Upper lobe of right lung (tissue), 1 donor: ENCODE measurements at regions not wholly inside any gene's neighbourhood (a gene's known extent, or its start where the extent isn't known, plus 50 kb on each side); places are given as distances from the start of the nearest gene placed in this dataset.
A peak's percentile ranks its signal among the peaks of the same experiment; 100 is the strongest.

Experiments used
- ATAC-seq: fragments of 200-7000 bp; cut with Tn5 transposase; one replicate; pipeline ENCODE4 v1.9.1; 2020; ENCODE audit warnings: mild to moderate bottlenecking, moderate library complexity
- DNase-seq: peaks from one replicate; pipeline ENCODE4 v3.0.0-alpha.2; 2020
- H3K27ac ChIP-seq: fragments of 200-600 bp; one replicate; pipeline ENCODE4 v1.8.0; 2022
- H3K27me3 ChIP-seq: fragments of 200-600 bp; one replicate; pipeline ENCODE4 v1.8.0; 2022; ENCODE audit warnings: mild to moderate bottlenecking
- H3K36me3 ChIP-seq: fragments of 200-600 bp; one replicate; pipeline ENCODE4 v1.8.0; 2022
- H3K4me1 ChIP-seq: fragments of 200-600 bp; one replicate; pipeline ENCODE4 v1.8.0; 2022
- H3K4me3 ChIP-seq: fragments of 200-600 bp; one replicate; pipeline ENCODE4 v1.8.0; 2022; ENCODE audit warnings: mild to moderate bottlenecking
- H3K9me3 ChIP-seq: fragments of 200-600 bp; one replicate; pipeline ENCODE4 v1.8.0; 2022
- CTCF ChIP-seq: fragments of 200-600 bp; IDR thresholded peaks from one replicate; pipeline ENCODE4 v1.8.0; 2022; ENCODE audit warnings: antibody characterized with exemption
- intact Hi-C: fragments of 100-400 bp; cut with DNase I; formaldehyde crosslinking; loops from one replicate; pipeline ENCODE4 v1.11.0; 2022
- donor health status: DM: no; HTN: yes; CAD: no; lungs with severe emphysema.

DNA sequence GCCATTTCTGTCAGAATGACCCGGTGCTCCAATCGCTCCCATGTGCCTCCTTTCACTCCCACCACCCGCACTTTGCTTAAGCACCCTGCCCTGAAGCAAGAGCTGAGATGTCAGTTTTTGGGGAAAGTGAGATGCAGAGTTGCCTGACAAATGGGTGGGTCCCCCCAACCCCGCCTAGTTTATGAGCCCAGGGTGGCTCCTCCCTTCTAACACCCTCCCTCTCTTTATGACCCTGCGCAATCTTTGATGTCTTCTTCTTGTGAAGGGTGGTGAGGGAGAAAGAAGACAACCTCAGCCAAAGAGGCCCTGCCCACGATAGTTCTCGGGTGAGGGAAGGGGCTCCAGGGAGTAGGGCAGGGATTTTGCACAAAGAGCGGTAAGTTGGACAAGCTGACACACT, 89.5 kb upstream of the HOXC13 start:
- DNase-seq: no peak
- intact Hi-C loops: no loop called here
- Histone ChIP-seq H3K36me3 (no peaks in the 10 kb centered on the region), H3K4me1 (no peaks in the 10 kb centered on the region), H3K27me3 (peaks cover 15% of the 10 kb centered on the region), H3K27ac (no peak overlapping the region), H3K4me3 (no peak overlapping the region), H3K9me3 (no peaks in the 10 kb centered on the region)
- no peak for TF ChIP-seq CTCF
- ATAC-seq: no peak

DNA sequence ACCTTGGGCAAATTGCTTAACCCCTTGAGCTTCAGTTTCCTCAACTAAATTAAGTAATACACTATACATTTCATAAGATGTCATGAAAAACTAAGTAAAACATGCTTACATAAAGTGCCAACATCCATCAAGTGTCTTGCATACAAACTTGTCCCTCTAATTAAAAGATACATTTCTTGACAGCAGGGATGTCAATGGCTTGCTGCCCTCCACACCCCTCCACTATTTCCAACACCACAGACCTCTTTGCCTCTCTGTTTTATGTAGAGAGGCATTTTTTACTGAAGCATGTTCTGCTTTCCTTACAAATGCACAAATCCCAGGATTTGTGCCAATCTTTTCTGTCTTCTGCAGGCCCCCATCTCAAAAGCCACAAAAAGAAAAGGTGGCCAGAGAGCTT, 89.0 kb upstream of the HOXC13 start:
- no peak overlapping the region for H3K4me3 ChIP-seq
- no peaks in the 10 kb centered on the region for H3K36me3 ChIP-seq
- DNase-seq: no peak
- no peak for TF ChIP-seq CTCF
- no peak overlapping the region for H3K27ac ChIP-seq
- no peaks in the 10 kb centered on the region for H3K9me3 ChIP-seq
- peaks cover 18% of the 10 kb centered on the region for H3K27me3 ChIP-seq
- no peak for ATAC-seq
- intact Hi-C loops: no loop called here
- H3K4me1 ChIP-seq: no peaks in the 10 kb centered on the region

DNA sequence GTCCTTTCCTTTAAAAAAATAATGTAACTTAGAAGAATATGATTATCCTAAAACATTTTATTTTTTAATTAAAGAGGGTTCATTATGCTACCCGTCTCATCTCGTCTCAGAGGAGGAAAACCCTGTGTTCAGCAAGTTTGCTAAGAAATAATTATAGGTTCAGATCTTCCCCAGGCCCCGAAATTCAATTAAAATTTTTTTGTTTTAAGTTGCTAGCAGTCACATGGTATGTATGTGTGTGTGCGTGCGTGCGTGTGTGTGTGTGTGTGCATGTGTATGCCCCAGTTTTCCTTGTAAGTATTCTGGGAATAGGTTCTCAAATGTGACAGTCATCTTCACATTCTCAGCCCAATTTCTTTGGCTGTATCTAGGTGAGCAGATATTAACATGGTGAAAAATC, 86.6 kb upstream of the HOXC13 start:
- intact Hi-C loops: no loop called here
- Histone ChIP-seq H3K4me1 (no peaks in the 10 kb centered on the region), H3K4me3 (no peak overlapping the region)

GRCh38 chr12:53852992-53853391, 85.6 kb upstream of the HOXC13 start:
- no peak for TF ChIP-seq CTCF
- ATAC-seq (no peak), DNase-seq (no peak)
- Histone ChIP-seq H3K27ac (no peak overlapping the region), H3K4me1 (no peaks in the 10 kb centered on the region), H3K27me3 (peaks cover 18% of the 10 kb centered on the region), H3K36me3 (no peaks in the 10 kb centered on the region), H3K9me3 (no peaks in the 10 kb centered on the region), H3K4me3 (no peak overlapping the region)
- intact Hi-C loops: no loop called here

More for the DNA sequence above, 86.6 kb upstream of the HOXC13 start:
- Histone ChIP-seq H3K9me3 (no peaks in the 10 kb centered on the region), H3K27me3 (peaks cover 18% of the 10 kb centered on the region), H3K36me3 (no peaks in the 10 kb centered on the region), H3K27ac (no peak overlapping the region)
- TF ChIP-seq CTCF: no peak
- DNase-seq (no peak), ATAC-seq (no peak)

GRCh38 chr12:53854701-53855316, 83.8 kb upstream of the HOXC13 start:
- H3K9me3 ChIP-seq: no peaks in the 10 kb centered on the region
- TF ChIP-seq CTCF: no peak
- H3K4me3 ChIP-seq: no peak overlapping the region
- H3K4me1 ChIP-seq: no peaks in the 10 kb centered on the region
- H3K27ac ChIP-seq: no peak overlapping the region
- ATAC-seq (no peak), DNase-seq (no peak)
- H3K27me3 ChIP-seq: peaks cover 18% of the 10 kb centered on the region
- no peaks in the 10 kb centered on the region for H3K36me3 ChIP-seq
- intact Hi-C loops: no loop called here

GRCh38 chr12:53856132-53856531, 82.5 kb upstream of the HOXC13 start:
- Histone ChIP-seq H3K27ac (no peak overlapping the region), H3K4me3 (no peak overlapping the region), H3K27me3 (peaks cover 18% of the 10 kb centered on the region), H3K4me1 (no peaks in the 10 kb centered on the region), H3K9me3 (no peaks in the 10 kb centered on the region), H3K36me3 (no peaks in the 10 kb centered on the region)
- intact Hi-C loops: no loop called here
- TF ChIP-seq CTCF: no peak
- ATAC-seq (peak; percentile 54), DNase-seq (no peak)
